ENCODE measurements at regions not wholly inside any gene's neighbourhood (a gene's known extent, or its start where the extent isn't known, plus 50 kb on each side); places are given as distances from the start of the nearest gene placed in this dataset.
"Not testable (repeated sequence)": the region's sequence is repeated elsewhere in the genome, so short reads cannot be mapped to it uniquely, and the experiment has no call there.

- no peak for DNase-seq (ENCODE audit: low read depth)
Measured at GRCh38 chr19:28691683-28692082, 521.3 kb downstream of the UQCRFS1 start.

GRCh38 chr19:28689464-28689863, 523.5 kb downstream of the UQCRFS1 start:
- DNase-seq (ENCODE audit: low read depth), result not testable (repeated sequence)

- DNase-seq (ENCODE audit: low read depth), result no peak
Measured at GRCh38 chr19:28687296-28687695, 525.7 kb downstream of the UQCRFS1 start.

- no peak for DNase-seq (ENCODE audit: low read depth)
Measured at GRCh38 chr19:28686756-28687155, 526.2 kb downstream of the UQCRFS1 start.

- no peak for DNase-seq (ENCODE audit: low read depth)
Measured at GRCh38 chr19:28685802-28686201, 527.1 kb downstream of the UQCRFS1 start.

- DNase-seq (ENCODE audit: low read depth), result not testable (repeated sequence)
Measured at GRCh38 chr19:28685077-28685476, 527.9 kb downstream of the UQCRFS1 start.

GRCh38 chr19:28680111-28680510, 532.8 kb downstream of the UQCRFS1 start:
- DNase-seq (ENCODE audit: low read depth), result no peak

- no peak for DNase-seq (ENCODE audit: low read depth)
Measured at GRCh38 chr19:28670836-28671235, 542.1 kb downstream of the UQCRFS1 start.

GRCh38 chr19:28669804-28670203, 543.1 kb downstream of the UQCRFS1 start:
- DNase-seq (ENCODE audit: low read depth), result no peak

GRCh38 chr19:28667348-28667977, 545.5 kb downstream of the UQCRFS1 start:
- no peak for DNase-seq (ENCODE audit: low read depth)

- no peak for DNase-seq (ENCODE audit: low read depth)
Measured at GRCh38 chr19:28665748-28666147, 547.2 kb downstream of the UQCRFS1 start.

GRCh38 chr19:28656644-28657043, 556.3 kb downstream of the UQCRFS1 start:
- DNase-seq (ENCODE audit: low read depth), result no peak

- DNase-seq (ENCODE audit: low read depth), result no peak
Measured at GRCh38 chr19:28655054-28655453, 557.9 kb downstream of the UQCRFS1 start.

- no peak for DNase-seq (ENCODE audit: low read depth)
Measured at GRCh38 chr19:28652765-28653164, 560.2 kb downstream of the UQCRFS1 start.

GRCh38 chr19:28646629-28647028, 566.3 kb downstream of the UQCRFS1 start:
- no peak for DNase-seq (ENCODE audit: low read depth)

- no peak for DNase-seq (ENCODE audit: low read depth)
Measured at GRCh38 chr19:28644169-28644775, 568.7 kb downstream of the UQCRFS1 start.

GRCh38 chr19:28642787-28643683, 569.9 kb downstream of the UQCRFS1 start:
- DNase-seq (ENCODE audit: low read depth), result no peak

GRCh38 chr19:28641395-28641794, 571.6 kb downstream of the UQCRFS1 start:
- no peak for DNase-seq (ENCODE audit: low read depth)

GRCh38 chr19:28640506-28640905, 572.4 kb downstream of the UQCRFS1 start:
- DNase-seq (ENCODE audit: low read depth), result no peak

GRCh38 chr19:28638445-28638844, 574.5 kb downstream of the UQCRFS1 start:
- DNase-seq (ENCODE audit: low read depth), result no peak

- DNase-seq (ENCODE audit: low read depth), result no peak
Measured at GRCh38 chr19:28636706-28637105, 576.2 kb downstream of the UQCRFS1 start.

- no peak for DNase-seq (ENCODE audit: low read depth)
Measured at GRCh38 chr19:28636016-28636629, 576.8 kb downstream of the UQCRFS1 start.
